ENCODE measurements at regions not wholly inside any gene's neighbourhood (a gene's known extent, or its start where the extent isn't known, plus 50 kb on each side); places are given as distances from the start of the nearest gene placed in this dataset.

DNA sequence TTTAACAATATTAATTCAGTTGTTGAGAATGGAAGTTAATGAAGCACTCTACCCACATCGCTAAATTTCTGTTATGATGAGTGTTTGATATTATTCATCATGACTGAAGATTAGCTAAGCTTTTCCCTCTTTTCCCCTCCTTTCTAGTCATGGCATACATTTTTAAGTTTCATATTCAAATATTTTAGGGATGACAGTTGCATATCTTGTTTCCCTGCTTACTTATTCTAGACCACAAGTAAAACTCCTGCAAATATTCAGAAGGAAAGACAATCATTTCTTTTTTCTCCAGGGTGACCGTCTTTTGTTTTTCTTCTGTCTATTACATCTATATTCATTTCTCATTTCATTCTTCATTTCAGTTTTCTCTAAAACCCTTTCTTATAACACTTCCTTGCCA lies 906.0 kb downstream of the ADGRL2 start:
- Histone ChIP-seq H3K4me1 (ENCODE audit: insufficient read depth, low read length, poor library complexity, severe bottlenecking) (no peaks in the 10 kb centered on the region), H3K36me3 (ENCODE audit: insufficient read depth, low read length, poor library complexity, severe bottlenecking) (no peaks in the 10 kb centered on the region), H3K27me3 (replicated peaks; ENCODE audit: insufficient read depth, low read depth, low read length, poor library complexity) (no peaks in the 10 kb centered on the region), H3K4me3 (ENCODE audit: low read depth, low read length, poor library complexity, severe bottlenecking) (no peak overlapping the region), H3K9me3 (ENCODE audit: low read depth, low read length, poor library complexity, severe bottlenecking) (no peaks in the 10 kb centered on the region), H3K27ac (ENCODE audit: low read depth, low read length, poor library complexity, severe bottlenecking) (no peak overlapping the region)
- POLR2A ChIA-PET (ENCODE audit: low non-redundant PET) = no interaction called here
- DNase-seq (ENCODE audit: low spot score) = no peak
- TF ChIP-seq EZH2 (IDR thresholded peaks at IDR 0.05; ENCODE audit: borderline replicate concordance, low read depth, low read length, poor library complexity, severe bottlenecking) = no peak
- TF ChIP-seq, protein P1, sequence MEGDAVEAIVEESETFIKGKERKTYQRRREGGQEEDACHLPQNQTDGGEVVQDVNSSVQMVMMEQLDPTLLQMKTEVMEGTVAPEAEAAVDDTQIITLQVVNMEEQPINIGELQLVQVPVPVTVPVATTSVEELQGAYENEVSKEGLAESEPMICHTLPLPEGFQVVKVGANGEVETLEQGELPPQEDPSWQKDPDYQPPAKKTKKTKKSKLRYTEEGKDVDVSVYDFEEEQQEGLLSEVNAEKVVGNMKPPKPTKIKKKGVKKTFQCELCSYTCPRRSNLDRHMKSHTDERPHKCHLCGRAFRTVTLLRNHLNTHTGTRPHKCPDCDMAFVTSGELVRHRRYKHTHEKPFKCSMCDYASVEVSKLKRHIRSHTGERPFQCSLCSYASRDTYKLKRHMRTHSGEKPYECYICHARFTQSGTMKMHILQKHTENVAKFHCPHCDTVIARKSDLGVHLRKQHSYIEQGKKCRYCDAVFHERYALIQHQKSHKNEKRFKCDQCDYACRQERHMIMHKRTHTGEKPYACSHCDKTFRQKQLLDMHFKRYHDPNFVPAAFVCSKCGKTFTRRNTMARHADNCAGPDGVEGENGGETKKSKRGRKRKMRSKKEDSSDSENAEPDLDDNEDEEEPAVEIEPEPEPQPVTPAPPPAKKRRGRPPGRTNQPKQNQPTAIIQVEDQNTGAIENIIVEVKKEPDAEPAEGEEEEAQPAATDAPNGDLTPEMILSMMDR (conservative IDR thresholded peaks at IDR 0.05; ENCODE audit: low read depth, low read length) = no peak
- CTCF ChIA-PET = no interaction called here
- intact Hi-C loops (cut with micrococcal nuclease; ENCODE audit: unreplicated experiment) = no loop called here
- no TSS peak for BruUV-seq (replicated peaks)

DNA sequence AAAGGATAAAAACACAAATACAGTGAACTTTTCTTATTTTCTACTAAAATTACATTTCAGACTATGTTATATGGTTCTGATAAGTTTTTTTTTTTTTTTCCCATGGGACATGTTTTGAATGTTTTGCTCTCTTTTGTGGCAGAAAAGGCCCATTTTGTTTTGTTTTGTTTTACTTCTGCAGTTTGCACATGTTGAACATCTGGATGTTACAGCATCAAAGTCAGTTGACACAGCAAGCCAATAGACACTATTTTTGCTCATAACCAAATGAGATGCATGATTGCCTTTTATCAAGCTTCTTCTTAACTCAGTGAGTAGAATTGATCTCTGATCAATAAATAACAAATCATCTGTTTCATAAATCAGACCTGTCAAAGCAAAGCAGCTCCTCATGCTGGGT lies 904.2 kb downstream of the ADGRL2 start:
- no peak for TF ChIP-seq EZH2 (IDR thresholded peaks at IDR 0.05; ENCODE audit: borderline replicate concordance, low read depth, low read length, poor library complexity, severe bottlenecking)
- TF ChIP-seq, protein P1 (conservative IDR thresholded peaks at IDR 0.05; ENCODE audit: low read depth, low read length) = no peak
- POLR2A ChIA-PET (ENCODE audit: low non-redundant PET) = no interaction called here
- no TSS peak for BruUV-seq (replicated peaks)
- H3K27ac ChIP-seq (ENCODE audit: low read depth, low read length, poor library complexity, severe bottlenecking) = no peak overlapping the region
- no peaks in the 10 kb centered on the region for H3K9me3 ChIP-seq (ENCODE audit: low read depth, low read length, poor library complexity, severe bottlenecking)
- DNase-seq (ENCODE audit: low spot score) = no peak
- no peak overlapping the region for H3K4me3 ChIP-seq (ENCODE audit: low read depth, low read length, poor library complexity, severe bottlenecking)
- no peaks in the 10 kb centered on the region for H3K27me3 ChIP-seq (replicated peaks; ENCODE audit: insufficient read depth, low read depth, low read length, poor library complexity)
- CTCF ChIA-PET = no interaction called here
- no peaks in the 10 kb centered on the region for H3K36me3 ChIP-seq (ENCODE audit: insufficient read depth, low read length, poor library complexity, severe bottlenecking)
- H3K4me1 ChIP-seq (ENCODE audit: insufficient read depth, low read length, poor library complexity, severe bottlenecking) = no peaks in the 10 kb centered on the region
- intact Hi-C loops (cut with micrococcal nuclease; ENCODE audit: unreplicated experiment) = no loop called here

DNA sequence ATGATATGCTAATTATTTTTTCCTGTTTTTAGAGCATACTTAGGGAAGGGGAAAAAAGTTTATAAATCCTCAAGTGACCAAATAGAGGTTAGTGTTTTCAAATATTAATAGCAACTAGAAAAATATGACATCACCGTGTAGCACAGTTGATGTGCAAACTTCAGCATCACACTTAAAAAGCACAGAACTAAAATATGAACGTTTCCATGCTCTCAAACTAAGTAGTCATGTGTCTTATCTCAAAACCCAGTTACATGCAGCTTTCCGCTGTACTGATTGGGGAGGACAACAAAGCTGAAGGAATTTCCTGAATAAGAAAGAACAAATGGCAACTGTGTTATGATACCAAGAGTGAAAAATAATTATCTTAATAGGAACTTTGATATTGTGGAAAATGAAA lies 903.7 kb downstream of the ADGRL2 start:
- Histone ChIP-seq H3K4me3 (ENCODE audit: low read depth, low read length, poor library complexity, severe bottlenecking) (no peak overlapping the region), H3K27me3 (replicated peaks; ENCODE audit: insufficient read depth, low read depth, low read length, poor library complexity) (no peaks in the 10 kb centered on the region), H3K4me1 (ENCODE audit: insufficient read depth, low read length, poor library complexity, severe bottlenecking) (no peaks in the 10 kb centered on the region), H3K36me3 (ENCODE audit: insufficient read depth, low read length, poor library complexity, severe bottlenecking) (no peaks in the 10 kb centered on the region), H3K27ac (ENCODE audit: low read depth, low read length, poor library complexity, severe bottlenecking) (no peak overlapping the region), H3K9me3 (ENCODE audit: low read depth, low read length, poor library complexity, severe bottlenecking) (no peaks in the 10 kb centered on the region)
- ChIA-PET POLR2A (ENCODE audit: low non-redundant PET) (no interaction called here), CTCF (no interaction called here)
- DNase-seq (ENCODE audit: low spot score) = no peak
- no TSS peak for BruUV-seq (replicated peaks)
- intact Hi-C loops (cut with micrococcal nuclease; ENCODE audit: unreplicated experiment) = no loop called here
- TF ChIP-seq, protein P1 (conservative IDR thresholded peaks at IDR 0.05; ENCODE audit: low read depth, low read length) = no peak

Measured in A673 (cell line).